Activated CD8-positive, alpha-beta memory T cell treated with anti-CD3 and anti-CD28 coated beads for 1 hour (primary cell): ENCODE measurements at regions not wholly inside any gene's neighbourhood (a gene's known extent, or its start where the extent isn't known, plus 50 kb on each side); places are given as distances from the start of the nearest gene placed in this dataset.
"Not testable (repeated sequence)": the region's sequence is repeated elsewhere in the genome, so short reads cannot be mapped to it uniquely, and the experiment has no call there.

Experiments used
- DNase-seq, 2 donors: peaks; one replicate each; pipeline ENCODE4 v3.0.0-alpha.2; 2020; ENCODE audit warnings: low read depth in 1 of 2; ENCODE audit errors: extremely low read depth in 1 of 2

- no peak for DNase-seq
These were observed 50.8 kb upstream of the CTNNA1 start for GRCh38 chr5:138702166-138703077.

GRCh38 chr5:138701678-138702077 is 51.5 kb upstream of the CTNNA1 start:
- DNase-seq = no peak

GRCh38 chr5:138700581-138701362 is 52.5 kb upstream of the CTNNA1 start:
- no peak for DNase-seq

GRCh38 chr5:138699482-138699881 is 53.7 kb upstream of the CTNNA1 start:
- no peak for DNase-seq

GRCh38 chr5:138698713-138699112 is 54.5 kb upstream of the CTNNA1 start:
- DNase-seq = no peak

GRCh38 chr5:138697720-138698360 is 55.4 kb upstream of the CTNNA1 start:
- no peak for DNase-seq

- no peak for DNase-seq
These were observed 56.7 kb upstream of the CTNNA1 start for GRCh38 chr5:138696501-138696900.

DNA sequence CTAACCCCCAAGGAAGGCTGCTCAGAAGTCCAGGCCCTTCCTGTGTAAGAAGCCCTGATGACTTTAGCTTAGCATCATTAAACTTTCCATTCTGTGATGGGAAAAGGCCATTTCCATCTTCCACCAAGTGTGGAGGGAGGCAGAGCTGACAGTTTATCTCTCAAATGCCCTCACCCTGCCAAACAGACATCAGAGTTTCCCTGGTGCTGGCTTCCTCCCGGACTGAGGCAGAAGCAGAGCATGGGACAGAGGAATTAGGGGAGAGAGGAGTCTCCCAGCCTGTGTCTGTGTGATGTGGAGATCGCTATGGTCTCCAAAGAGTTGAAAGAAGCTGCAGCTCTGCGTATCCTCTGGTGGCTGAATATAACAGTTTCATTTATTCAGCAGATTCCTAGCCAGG is 57.4 kb upstream of the CTNNA1 start:
- no peak for DNase-seq

DNA sequence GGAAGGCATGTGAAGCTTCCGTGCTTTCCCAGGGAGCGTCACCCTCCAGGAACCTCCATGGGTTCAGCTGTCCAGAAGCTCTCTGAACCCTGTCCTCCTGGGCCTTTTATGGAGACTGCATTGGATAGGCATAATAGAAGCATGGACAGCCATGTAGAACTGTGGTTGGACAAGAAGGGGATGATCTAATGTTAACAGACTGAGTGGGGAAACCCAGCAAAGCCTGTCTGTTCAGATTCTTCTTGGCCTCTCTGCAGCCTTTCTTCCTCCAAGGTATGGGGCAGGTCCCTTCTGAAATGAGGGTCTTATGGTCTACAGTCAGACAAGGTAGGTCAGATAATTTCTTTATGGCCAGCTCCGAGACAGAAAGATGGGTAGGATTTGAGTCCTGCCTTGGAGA is 59.1 kb upstream of the CTNNA1 start:
- no peak for DNase-seq

GRCh38 chr5:138692370-138692769 is 60.9 kb upstream of the CTNNA1 start:
- no peak for DNase-seq

DNA sequence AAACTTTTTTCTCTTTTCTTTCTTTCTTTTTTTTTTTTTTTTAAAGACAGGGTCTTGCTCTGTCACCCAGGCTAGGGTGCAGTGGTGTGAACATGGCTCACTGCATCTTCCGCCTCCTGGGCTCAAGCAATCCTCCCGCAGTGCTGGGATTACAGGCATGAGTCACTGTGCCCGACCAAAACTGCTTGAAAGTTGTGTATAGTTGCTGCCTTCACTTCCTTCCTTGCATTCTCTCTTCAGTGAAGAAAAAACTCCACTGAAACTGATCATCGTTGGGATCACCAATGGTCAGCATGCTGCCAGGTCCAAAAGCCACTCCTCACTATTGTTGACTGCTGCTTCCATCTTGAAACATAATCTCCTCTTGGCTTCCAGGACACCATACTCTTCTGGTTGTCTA is 66.6 kb upstream of the CTNNA1 start:
- no peak for DNase-seq

- no peak for DNase-seq
These were observed 68.0 kb upstream of the CTNNA1 start for GRCh38 chr5:138685193-138685745.

GRCh38 chr5:138682462-138682861 is 70.8 kb upstream of the CTNNA1 start:
- DNase-seq = not testable (repeated sequence)

GRCh38 chr5:138678826-138679225 is 74.4 kb upstream of the CTNNA1 start:
- not testable (repeated sequence) for DNase-seq

DNA sequence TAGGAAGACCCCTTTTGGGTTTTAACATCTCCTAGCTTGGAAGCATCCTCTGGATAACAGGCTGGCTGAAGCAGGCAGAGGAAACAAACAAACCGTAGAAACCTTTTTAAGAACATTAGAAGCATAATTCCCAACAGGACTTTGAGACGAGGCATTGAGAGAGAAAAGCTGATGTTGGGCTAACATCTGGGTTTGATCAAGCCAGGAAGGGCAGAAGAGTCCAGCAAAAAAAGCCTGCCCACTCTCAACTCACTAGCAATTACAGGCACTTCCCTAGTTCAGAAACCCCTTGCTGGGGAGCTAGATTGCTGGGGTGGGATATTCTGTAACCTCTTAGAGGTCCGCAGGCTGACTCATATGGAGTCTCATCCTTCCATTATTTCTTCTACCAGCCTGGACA is 75.4 kb upstream of the CTNNA1 start:
- no peak for DNase-seq

DNA sequence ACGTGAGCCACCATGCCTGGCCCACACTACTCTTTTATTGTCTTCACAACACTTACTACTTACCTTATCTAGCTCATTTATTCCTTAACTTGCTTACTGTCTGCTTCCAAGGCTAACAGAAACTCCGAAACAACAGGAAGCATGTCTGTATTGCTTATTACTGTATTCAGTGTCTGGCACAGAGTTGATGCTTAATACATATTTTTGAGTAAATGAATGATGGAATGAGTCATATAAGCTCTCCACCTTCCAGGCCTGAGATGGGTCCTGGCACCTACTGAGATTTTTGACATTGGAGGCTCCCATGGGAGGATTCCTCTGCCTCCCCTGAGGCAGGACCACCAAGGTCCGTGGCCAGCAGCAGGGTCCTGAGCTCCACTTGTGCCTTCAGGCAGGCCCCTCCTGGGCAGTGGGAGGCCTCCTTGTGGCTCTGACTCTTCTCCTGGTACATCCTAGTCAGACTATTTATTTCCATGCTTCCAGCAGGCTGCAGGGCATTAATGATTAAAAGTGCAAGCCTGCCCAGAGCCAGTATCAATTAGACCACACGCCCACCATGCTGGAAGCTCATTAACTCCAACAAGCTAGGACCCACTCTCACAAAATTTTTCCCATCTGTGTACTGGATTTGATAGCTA is 76.5 kb upstream of the CTNNA1 start:
- no peak for DNase-seq

DNA sequence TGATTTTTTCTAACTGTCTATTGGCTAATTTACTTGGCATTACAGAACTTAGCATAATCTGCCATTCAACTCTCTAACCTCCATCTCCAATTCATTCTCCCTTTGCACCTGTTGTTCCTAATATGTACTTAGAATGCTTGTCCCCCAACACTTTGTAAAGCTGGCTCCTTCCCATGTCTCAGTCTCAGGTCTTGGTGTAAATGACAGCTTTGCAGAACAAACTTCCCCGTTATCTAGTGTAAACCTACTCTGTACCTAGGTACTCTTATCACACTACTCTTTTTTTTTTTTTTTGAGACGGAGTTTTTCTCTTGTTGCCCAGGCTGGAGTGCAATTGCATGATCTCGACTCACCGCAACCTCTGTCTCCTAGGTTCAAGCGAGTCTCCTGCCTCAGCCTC is 77.2 kb upstream of the CTNNA1 start:
- no peak for DNase-seq

- no peak for DNase-seq
These were observed 84.5 kb upstream of the CTNNA1 start for GRCh38 chr5:138668451-138669380.

GRCh38 chr5:138667782-138668331 is 85.4 kb upstream of the CTNNA1 start:
- DNase-seq = not testable (repeated sequence)
